NCI-H1694 treated with DMSO at 0.1 percent for 48 hours (cell line): ENCODE measurements at regions not wholly inside any gene's neighbourhood (a gene's known extent, or its start where the extent isn't known, plus 50 kb on each side); places are given as distances from the start of the nearest gene placed in this dataset.
"Not testable (repeated sequence)": the region's sequence is repeated elsewhere in the genome, so short reads cannot be mapped to it uniquely, and the experiment has no call there.

Experiments
- DNase-seq: peaks from one replicate; lab custom pipeline; 2025; lab: John Stamatoyannopoulos, UW

GRCh38 chr3:66633402-66634381 is 132.9 kb upstream of the LRIG1 start:
- no peak for DNase-seq

GRCh38 chr3:66638717-66639116 is 137.9 kb upstream of the LRIG1 start:
- DNase-seq, result no peak

- DNase-seq, result no peak
Measured at GRCh38 chr3:66639809-66640356, 139.1 kb upstream of the LRIG1 start.

- no peak for DNase-seq
Measured at GRCh38 chr3:66642019-66642418, 141.2 kb upstream of the LRIG1 start.

- DNase-seq, result no peak
Measured at GRCh38 chr3:66642484-66642883, 141.7 kb upstream of the LRIG1 start.

GRCh38 chr3:66644549-66644948 is 143.7 kb upstream of the LRIG1 start:
- no peak for DNase-seq

- no peak for DNase-seq
Measured at GRCh38 chr3:66648975-66649374, 148.2 kb upstream of the LRIG1 start.

- not testable (repeated sequence) for DNase-seq
Measured at GRCh38 chr3:66651520-66651919, 150.7 kb upstream of the LRIG1 start.

- not testable (repeated sequence) for DNase-seq
Measured at GRCh38 chr3:66652100-66652499, 151.3 kb upstream of the LRIG1 start.

GRCh38 chr3:66655044-66655443 is 154.2 kb upstream of the LRIG1 start:
- no peak for DNase-seq

GRCh38 chr3:66655671-66656070 is 154.8 kb upstream of the LRIG1 start:
- DNase-seq, result no peak

- DNase-seq, result no peak
Measured at GRCh38 chr3:66656609-66657008, 155.8 kb upstream of the LRIG1 start.

GRCh38 chr3:66659056-66659455 is 158.2 kb upstream of the LRIG1 start:
- no peak for DNase-seq

GRCh38 chr3:66661628-66662027 is 160.8 kb upstream of the LRIG1 start:
- no peak for DNase-seq

- DNase-seq, result no peak
Measured at GRCh38 chr3:66662894-66663293, 162.1 kb upstream of the LRIG1 start.

- DNase-seq, result no peak
Measured at GRCh38 chr3:66665021-66665695, 164.3 kb upstream of the LRIG1 start.

GRCh38 chr3:66666362-66666761 is 165.5 kb upstream of the LRIG1 start:
- DNase-seq, result no peak

GRCh38 chr3:66667263-66667662 is 166.4 kb upstream of the LRIG1 start:
- no peak for DNase-seq

- no peak for DNase-seq
Measured at GRCh38 chr3:66671291-66671690, 170.5 kb upstream of the LRIG1 start.

- no peak for DNase-seq
Measured at GRCh38 chr3:66672830-66673229, 172.0 kb upstream of the LRIG1 start.

GRCh38 chr3:66673293-66673692 is 172.5 kb upstream of the LRIG1 start:
- DNase-seq, result no peak

GRCh38 chr3:66675366-66675765 is 174.5 kb upstream of the LRIG1 start:
- DNase-seq, result no peak
